K562 (cell line): ENCODE measurements at regions not wholly inside any gene's neighbourhood (a gene's known extent, or its start where the extent isn't known, plus 50 kb on each side); places are given as distances from the start of the nearest gene placed in this dataset.

ENCODE experiments used
- JUN ChIP-seq, 2 experiments: sonication (generic) in 1 of 2; formaldehyde crosslinking in 1 of 2; IDR thresholded peaks; 2 replicates each; pipeline versions ENCODE4 v1.6.1 to v1.8.0; 2012 to 2022; ENCODE audit warnings: borderline replicate concordance in 2 of 2, mild to moderate bottlenecking in 2 of 2, improper control_type of control experiment in 1 of 2, low read depth in 1 of 2, low read length in 1 of 2, missing genetic modification reagents in 1 of 2
- TF ChIP-seq, protein P1 (sequence below): fragments of 450-650 bp; formaldehyde crosslinking; conservative IDR thresholded peaks from 2 replicates; pipeline ENCODE4 v1.4.0; 2022; ENCODE audit warnings: mild to moderate bottlenecking, missing genetic modification characterization
- TF ChIP-seq, protein P2 (sequence below): sonication (generic); formaldehyde crosslinking; IDR thresholded peaks from 2 replicates; pipeline ENCODE4 v1.8.0; 2022; ENCODE audit warnings: mild to moderate bottlenecking, low read depth, missing genetic modification reagents

DNA sequence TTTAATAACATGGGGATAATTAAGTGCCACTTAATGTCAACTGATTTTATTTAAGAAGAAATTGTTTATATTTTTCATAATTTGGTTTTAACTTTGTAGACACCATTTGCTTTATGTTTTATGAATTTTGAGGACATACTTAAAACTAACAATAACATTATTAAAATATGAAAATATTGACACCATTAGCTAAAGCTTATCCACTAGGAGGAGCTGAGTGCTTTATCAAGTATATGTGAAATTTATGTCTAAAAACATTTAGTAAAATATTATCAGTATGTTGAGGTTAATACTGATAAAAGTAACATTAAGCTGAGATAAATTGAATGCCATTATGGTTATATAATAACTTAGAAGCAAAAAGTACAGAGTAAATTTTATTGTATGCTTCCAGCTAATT, 622.1 kb downstream of the ARL4A start:
- TF ChIP-seq, protein P1, sequence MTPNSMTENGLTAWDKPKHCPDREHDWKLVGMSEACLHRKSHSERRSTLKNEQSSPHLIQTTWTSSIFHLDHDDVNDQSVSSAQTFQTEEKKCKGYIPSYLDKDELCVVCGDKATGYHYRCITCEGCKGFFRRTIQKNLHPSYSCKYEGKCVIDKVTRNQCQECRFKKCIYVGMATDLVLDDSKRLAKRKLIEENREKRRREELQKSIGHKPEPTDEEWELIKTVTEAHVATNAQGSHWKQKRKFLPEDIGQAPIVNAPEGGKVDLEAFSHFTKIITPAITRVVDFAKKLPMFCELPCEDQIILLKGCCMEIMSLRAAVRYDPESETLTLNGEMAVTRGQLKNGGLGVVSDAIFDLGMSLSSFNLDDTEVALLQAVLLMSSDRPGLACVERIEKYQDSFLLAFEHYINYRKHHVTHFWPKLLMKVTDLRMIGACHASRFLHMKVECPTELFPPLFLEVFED (CRISPR knock-in tag) = no peak
- TF ChIP-seq, protein P2, sequence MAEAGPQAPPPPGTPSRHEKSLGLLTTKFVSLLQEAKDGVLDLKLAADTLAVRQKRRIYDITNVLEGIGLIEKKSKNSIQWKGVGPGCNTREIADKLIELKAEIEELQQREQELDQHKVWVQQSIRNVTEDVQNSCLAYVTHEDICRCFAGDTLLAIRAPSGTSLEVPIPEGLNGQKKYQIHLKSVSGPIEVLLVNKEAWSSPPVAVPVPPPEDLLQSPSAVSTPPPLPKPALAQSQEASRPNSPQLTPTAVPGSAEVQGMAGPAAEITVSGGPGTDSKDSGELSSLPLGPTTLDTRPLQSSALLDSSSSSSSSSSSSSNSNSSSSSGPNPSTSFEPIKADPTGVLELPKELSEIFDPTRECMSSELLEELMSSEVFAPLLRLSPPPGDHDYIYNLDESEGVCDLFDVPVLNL (CRISPR knock-in tag) = no peak
- TF ChIP-seq JUN (IDR thresholded peaks at IDR 0.05; ENCODE audit: borderline replicate concordance, low read depth, low read length) = no peak
- no peak for TF ChIP-seq JUN (CRISPR knock-in tag; IDR thresholded peaks at IDR 0.05; ENCODE audit: borderline replicate concordance)
